NCI-H128 (cell line): ENCODE measurements at regions not wholly inside any gene's neighbourhood (a gene's known extent, or its start where the extent isn't known, plus 50 kb on each side); places are given as distances from the start of the nearest gene placed in this dataset.

Source experiments
- DNase-seq: peaks from one replicate; lab custom pipeline; 2025; ENCODE audit not compliant: unreplicated experiment; lab: John Stamatoyannopoulos, UW

GRCh38 chr13:29664591-29664990 is 69.1 kb upstream of the SLC7A1 start:
- no peak for DNase-seq

GRCh38 chr13:29654843-29655547 is 59.5 kb upstream of the SLC7A1 start:
- no peak for DNase-seq

GRCh38 chr13:29654384-29654783 is 58.9 kb upstream of the SLC7A1 start:
- DNase-seq: no peak

- no peak for DNase-seq
Observed at GRCh38 chr13:29648760-29649159, 53.3 kb upstream of the SLC7A1 start.
